ENCODE measurements at regions not wholly inside any gene's neighbourhood (a gene's known extent, or its start where the extent isn't known, plus 50 kb on each side); places are given as distances from the start of the nearest gene placed in this dataset.

DNA sequence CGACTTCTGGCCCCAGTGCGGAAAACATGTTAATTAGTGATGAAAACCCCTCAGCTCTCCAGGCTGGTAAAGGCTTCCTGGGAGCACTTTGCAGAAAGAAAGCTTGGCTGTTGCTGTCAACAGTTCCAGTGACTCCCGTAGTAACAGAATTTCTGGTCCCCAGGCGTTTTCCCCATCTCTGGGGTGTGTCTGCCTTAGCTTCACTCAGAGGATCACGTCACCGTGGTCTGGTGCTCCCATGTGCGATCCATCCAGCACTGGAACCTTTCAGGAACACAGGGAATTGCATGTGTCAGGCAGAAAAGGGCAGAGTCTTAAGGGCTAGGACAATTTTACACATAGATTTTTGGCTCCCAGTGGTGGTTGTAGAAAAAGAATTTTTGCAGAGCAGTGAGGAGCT is 470.4 kb upstream of the USP24 start:
- CTCF ChIA-PET: interaction anchor here (1.0 to 2.2 kb wide), 6 partner anchors 10 to 206 kb away, joined by 3 to 10 read pairs (median 4); no protein-coding TSS in a partner anchor
- DNase-seq (ENCODE audit: low read depth, low spot score): no peak
- H3K4me3 ChIP-seq (ENCODE audit: low read depth, low read length): no peak overlapping the region
- POLR2A ChIA-PET: no interaction called here
- TF ChIP-seq, protein P1, sequence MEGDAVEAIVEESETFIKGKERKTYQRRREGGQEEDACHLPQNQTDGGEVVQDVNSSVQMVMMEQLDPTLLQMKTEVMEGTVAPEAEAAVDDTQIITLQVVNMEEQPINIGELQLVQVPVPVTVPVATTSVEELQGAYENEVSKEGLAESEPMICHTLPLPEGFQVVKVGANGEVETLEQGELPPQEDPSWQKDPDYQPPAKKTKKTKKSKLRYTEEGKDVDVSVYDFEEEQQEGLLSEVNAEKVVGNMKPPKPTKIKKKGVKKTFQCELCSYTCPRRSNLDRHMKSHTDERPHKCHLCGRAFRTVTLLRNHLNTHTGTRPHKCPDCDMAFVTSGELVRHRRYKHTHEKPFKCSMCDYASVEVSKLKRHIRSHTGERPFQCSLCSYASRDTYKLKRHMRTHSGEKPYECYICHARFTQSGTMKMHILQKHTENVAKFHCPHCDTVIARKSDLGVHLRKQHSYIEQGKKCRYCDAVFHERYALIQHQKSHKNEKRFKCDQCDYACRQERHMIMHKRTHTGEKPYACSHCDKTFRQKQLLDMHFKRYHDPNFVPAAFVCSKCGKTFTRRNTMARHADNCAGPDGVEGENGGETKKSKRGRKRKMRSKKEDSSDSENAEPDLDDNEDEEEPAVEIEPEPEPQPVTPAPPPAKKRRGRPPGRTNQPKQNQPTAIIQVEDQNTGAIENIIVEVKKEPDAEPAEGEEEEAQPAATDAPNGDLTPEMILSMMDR (IDR thresholded peaks at IDR 0.05; ENCODE audit: insufficient read depth, low read length, missing control alignments): no peak

DNA sequence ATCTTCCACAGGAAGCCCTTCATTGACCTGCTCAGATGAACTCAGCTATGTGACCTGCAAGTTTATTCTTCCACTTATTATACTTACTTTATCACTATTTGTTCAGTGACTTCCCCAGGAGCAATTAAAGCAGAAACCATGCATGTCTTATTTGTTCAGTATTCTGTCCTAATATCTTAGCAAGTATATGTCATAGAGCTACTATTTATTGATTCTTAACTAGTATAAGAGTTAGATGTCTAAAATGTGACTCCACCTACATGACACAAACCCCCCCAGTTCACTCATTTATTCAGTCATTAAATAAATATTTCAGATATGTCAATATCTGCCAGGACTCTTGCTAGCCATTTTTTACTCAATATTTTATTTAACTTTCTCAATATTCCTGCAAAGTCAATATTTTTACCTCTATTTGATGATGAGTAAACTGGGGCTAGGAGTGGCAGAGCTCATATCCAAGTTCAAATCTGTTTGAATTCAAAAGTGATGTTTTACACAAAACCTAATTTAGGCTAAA is 469.0 kb upstream of the USP24 start:
- no peak for DNase-seq (ENCODE audit: low read depth, low spot score)
- ChIA-PET CTCF (interaction anchor here (0.7 to 1.8 kb wide), 2 partner anchors 8 to 12 kb away, joined by 4 to 10 read pairs; no protein-coding TSS in a partner anchor), POLR2A (interaction anchor here (0.7 kb wide), 1 partner anchor 346 kb away, joined by 3 read pairs; no protein-coding TSS in a partner anchor)
- TF ChIP-seq, protein P1 (IDR thresholded peaks at IDR 0.05; ENCODE audit: insufficient read depth, low read length, missing control alignments): no peak
- H3K4me3 ChIP-seq (ENCODE audit: low read depth, low read length): no peak overlapping the region

DNA sequence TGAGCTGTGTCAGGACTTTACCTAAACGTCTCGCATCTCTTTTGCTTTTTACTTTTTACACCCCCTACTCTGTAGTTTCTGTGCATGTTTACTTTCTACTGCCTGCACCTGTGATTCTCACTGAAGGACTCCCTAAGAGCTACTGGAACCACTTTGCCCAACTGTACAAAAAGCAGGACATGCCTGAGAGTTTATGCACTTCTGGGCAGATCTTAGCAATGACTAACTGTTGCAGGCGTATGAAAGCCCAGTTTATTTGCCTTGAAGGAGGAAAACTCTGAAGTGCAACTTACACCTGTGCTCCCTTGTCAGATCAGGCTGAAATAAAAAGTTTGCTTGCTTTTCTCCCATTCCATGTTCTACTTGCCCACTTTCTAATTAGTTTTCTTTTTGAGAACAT is 467.0 kb upstream of the USP24 start:
- H3K4me3 ChIP-seq (ENCODE audit: low read depth, low read length): no peak overlapping the region
- ChIA-PET CTCF (interaction anchor here (0.6 to 1.8 kb wide), 3 partner anchors 10 to 307 kb away, joined by 3 to 10 read pairs (median 3); no protein-coding TSS in a partner anchor), POLR2A (no interaction called here)
- TF ChIP-seq, protein P1 (IDR thresholded peaks at IDR 0.05; ENCODE audit: insufficient read depth, low read length, missing control alignments): no peak
- DNase-seq (ENCODE audit: low read depth, low spot score): no peak

DNA sequence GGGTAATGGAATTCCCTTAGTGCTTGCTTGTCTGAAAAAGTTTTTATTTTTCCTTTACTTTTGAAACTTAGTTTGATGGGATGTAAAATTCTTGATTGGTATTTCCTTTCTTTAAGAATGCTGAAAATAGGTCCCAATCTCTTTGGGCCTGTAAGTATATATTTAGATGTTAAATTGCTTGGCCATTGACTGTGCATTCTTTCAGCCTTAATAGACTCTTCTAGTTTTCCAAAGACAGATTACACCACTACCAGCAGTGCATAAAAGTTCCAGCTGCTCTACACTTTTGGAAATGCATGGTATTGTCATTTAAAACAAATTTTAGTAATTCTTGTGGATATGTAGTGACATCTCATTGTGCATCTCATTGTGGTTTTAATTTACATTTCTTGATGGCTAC is 464.8 kb upstream of the USP24 start:
- TF ChIP-seq, protein P1 (IDR thresholded peaks at IDR 0.05; ENCODE audit: insufficient read depth, low read length, missing control alignments): no peak
- ChIA-PET CTCF (interaction anchor here (0.7 kb wide), 1 partner anchor 10 kb away, joined by 3 read pairs; no protein-coding TSS in a partner anchor), POLR2A (no interaction called here)
- DNase-seq (ENCODE audit: low read depth, low spot score): peak; percentile 63
- no peak overlapping the region for H3K4me3 ChIP-seq (ENCODE audit: low read depth, low read length)

DNA sequence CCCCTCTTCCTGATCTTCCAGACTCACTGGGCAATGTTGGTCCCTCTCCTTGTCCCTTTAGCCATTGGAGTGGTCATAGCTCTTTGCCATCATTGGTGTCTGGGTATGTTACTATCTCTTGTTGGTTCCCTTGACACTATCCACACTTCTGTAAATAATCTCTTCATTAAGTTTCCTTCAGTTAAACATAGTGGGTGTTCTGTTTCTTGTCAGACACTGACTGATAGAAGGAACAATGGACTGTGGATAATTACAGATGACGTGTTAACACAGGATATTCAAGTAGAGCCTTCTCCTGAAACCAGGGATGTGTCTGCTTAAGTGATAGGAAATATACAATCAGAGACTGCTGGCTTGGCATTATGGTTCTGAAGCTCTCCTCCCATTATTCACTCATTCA is 458.3 kb upstream of the USP24 start:
- no peak for DNase-seq (ENCODE audit: low read depth, low spot score)
- H3K4me3 ChIP-seq (ENCODE audit: low read depth, low read length): no peak overlapping the region
- POLR2A ChIA-PET: no interaction called here
- TF ChIP-seq, protein P1 (IDR thresholded peaks at IDR 0.05; ENCODE audit: insufficient read depth, low read length, missing control alignments): no peak
- CTCF ChIA-PET: interaction anchor here (1.4 kb wide), 1 partner anchor 14 kb away, joined by 4 read pairs; no protein-coding TSS in a partner anchor

DNA sequence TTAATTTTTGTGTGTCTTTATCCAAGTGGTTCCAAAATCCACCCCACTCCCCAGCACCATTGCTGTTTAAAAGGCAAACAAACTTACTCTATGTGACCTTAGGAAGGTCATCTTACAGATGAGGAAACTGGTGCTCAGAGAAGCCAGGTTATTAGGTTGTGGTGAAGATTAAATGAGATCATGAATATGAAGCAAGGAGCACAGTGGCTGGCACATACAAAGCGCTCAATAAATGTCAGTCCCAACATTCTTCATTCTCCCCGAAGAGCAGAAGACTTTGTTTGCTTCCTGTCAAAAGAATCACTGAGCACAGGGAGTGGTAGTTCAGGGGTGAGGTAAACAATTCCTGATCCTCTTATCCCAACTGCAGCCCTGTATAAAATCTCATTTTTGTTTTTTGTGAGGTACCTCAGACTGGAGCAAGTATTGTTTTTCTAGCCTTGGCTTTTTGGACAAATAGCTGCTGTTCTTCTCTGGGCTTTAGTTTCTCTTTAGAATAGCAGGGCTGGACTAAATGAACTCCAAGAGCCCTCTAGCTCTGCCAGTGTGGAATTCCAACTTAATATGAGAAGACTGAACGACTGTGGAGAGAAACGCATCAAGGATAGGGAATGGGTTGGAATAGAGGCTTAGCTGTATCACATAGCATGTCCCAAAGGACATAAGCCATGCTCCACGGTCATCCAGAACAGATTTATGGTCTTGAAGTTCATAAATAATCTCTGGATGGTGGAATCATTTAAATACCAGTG is 455.3 kb upstream of the USP24 start:
- POLR2A ChIA-PET: interaction anchor here (0.8 kb wide), 1 partner anchor 411 kb away, joined by 3 read pairs; no protein-coding TSS in a partner anchor

More for the DNA sequence above, 455.3 kb upstream of the USP24 start:
- CTCF ChIA-PET: interaction anchor here (0.9 to 1.2 kb wide), 3 partner anchors 10 to 15 kb away, joined by 3 to 5 read pairs (median 3); no protein-coding TSS in a partner anchor
- TF ChIP-seq, protein P1 (IDR thresholded peaks at IDR 0.05; ENCODE audit: insufficient read depth, low read length, missing control alignments): no peak
- DNase-seq (ENCODE audit: low read depth, low spot score): no peak
- no peak overlapping the region for H3K4me3 ChIP-seq (ENCODE audit: low read depth, low read length)

Measured in AG04449 (cell line).